NCI-H146 (cell line): ENCODE measurements at regions not wholly inside any gene's neighbourhood (a gene's known extent, or its start where the extent isn't known, plus 50 kb on each side); places are given as distances from the start of the nearest gene placed in this dataset.
A peak's percentile ranks its signal among the peaks of the same experiment; 100 is the strongest.

Source experiments
- DNase-seq: peaks from one replicate; lab custom pipeline; 2025; lab: John Stamatoyannopoulos, UW

DNA sequence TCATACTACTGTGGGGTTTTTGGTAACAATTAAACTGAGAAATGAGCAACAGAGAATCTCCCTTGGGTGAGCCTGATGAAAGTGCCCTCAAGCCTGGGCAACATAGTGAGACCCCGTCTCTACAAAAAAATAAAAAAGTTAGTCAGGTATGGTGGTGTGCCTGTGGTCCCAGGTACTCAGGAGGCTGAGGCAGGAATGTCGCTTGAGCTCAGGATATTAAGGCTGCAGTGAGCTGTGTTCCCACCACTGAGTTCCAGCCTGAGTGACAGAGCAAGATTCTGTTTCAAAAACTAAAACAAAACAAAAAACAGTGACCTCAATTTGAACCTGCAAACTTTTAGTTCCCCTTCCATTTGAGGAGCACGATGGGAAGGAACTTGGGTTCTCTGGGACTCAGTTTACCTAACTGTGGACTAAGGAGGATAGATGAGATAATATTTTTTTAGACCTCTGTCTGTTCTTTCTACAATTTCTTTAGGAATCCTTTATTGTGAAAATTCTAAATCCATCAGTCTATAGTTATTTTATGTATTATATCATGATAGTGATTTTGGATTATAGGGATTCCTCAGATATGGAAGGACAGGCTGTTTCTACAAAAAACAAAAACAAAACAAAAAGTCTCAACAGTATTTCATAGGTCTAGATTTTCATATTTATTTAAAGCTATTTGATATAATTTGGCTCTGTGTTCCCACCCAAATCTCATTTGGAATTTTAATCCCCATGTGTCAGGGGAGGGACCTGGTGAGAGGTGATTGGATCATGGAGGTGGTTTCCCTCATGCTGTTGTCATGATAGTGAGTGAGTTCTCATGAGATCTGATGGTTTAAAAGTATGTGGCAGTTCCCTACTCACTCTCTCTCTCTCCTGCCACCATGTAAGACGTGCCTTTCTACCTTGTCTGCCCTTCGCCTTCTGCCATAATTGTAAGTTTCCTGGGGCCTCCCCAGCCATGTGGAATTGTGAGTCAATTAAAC lies 178.6 kb downstream of the MYCN start:
- no peak for DNase-seq

DNA sequence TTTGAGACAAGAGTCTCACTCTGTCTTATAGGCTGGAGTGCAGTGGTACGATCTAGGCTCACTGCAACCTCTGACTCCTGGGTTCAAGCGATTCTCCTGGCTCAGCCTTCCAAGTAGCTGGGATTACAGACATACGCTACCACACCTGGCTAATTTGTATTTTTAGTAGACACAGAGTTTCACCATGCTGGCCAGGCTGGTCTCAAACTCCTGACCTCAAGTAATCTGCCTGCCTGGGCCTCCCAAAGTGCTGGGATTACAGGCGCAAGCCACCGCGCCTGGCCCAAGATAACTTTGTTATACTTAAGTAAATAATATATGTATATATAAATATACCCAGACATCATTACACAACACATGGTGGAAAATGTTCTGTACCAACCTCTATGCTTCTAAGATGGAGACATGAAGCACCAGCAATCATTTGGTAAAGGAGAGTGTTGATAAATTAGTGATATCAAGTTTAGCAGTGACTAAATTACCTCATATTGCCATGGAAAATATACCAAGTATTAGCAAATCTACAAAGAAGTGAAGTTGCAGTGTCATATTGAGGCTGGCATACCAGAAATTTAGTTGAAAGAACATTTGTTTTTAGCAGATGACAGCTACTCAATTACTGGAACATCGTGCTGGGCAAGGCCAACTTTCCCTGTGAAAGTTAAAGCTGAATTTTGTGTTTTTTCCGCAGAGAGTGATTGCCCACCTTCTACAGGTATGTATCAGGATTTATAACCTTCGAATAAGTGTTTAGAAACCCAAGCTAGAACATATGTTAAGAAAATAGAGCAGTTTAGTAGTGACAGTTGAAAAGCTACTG lies 177.7 kb downstream of the MYCN start:
- no peak for DNase-seq

DNA sequence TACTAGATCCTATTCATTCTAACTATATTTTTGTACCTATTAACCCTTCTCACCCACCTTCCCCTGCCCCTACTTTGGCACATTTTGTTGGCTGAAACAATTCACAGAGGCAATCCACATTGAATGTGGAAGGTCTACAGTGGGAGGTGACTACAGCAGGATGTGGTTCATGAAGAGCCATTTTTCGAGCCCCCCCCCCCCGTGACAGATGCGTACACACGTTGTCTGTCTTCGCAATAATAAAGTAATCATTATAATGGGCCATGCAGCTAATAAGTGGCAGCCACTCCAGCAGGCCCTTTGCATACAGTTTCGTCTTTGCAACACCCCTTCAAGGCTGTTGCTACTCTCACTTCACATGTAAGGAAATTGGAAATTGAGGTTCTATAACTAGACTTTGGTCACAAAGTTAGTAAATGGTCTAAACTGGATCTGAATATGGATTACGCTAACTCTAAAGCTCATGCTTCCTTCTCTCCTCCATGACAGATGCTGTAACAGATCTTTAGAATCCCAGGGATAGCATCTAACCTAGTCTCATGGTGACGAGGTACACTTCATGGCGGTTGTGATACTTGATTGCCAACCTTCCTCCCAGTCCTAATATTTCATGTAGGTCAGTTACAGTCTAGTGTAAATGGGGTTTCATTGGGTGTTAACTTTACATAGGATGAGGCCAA lies 176.8 kb downstream of the MYCN start:
- DNase-seq = no peak

DNA sequence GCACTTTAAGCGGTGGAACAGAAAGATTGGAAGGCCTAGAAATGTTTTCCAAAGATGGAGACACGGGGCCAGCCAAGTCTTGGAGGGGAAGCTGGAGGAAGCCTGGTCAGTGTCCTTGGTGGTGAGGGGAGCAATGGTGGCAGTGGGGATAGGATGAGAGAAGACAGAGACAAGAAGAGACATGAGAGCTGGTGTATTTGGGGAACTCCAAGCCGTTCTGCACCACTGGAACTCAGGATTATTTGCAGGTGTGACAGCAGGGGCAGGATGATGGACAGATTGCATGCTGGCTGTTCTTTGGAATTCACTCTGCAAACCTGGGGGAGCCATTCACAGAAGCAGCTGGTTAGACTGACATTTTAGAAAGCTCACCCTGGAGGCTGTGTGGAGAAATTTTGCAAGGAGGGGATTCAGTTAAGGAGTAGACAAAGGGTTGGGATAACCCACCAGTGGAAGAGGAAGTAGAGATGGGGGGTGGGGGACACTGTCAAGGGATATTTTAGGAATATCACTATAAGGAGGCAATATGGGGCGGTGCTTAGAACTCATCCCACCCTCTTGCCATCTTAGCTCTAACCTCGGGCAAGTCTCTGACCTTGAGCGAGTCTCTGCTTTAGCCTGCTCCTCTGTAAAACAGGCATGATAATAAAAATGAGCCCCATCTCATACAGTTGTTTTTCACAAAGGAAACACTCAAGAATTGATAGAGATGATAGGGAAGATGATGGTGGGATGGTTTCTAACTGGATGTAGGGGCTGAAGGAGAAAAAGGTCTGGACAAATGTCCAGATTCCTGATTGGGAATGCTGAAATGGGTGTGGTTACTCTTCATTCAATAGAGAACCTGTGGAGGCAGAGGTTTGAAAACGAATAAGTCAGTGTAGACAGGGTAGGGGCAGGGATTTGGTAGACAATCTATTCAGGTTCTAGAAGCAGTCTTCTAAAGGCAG lies 175.8 kb downstream of the MYCN start:
- DNase-seq = no peak

DNA sequence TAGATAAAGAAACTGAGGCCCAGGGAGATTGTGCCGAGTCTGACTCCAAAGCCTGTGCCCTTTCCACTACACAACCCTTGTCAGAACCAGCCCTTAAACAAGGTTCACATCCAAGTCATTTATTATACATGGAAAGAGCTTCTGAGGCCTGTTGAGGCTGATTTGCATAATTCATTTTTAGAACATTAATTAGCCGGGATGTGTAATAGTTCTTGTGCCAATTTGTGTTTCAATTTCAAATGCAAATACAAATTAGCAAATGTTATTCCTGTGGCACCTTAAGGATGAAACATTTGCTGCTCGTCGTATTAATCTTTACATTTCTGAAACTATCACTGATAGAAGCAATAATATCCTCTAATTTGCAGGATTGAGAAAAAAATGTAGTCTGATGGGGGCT lies 174.9 kb downstream of the MYCN start:
- no peak for DNase-seq

DNA sequence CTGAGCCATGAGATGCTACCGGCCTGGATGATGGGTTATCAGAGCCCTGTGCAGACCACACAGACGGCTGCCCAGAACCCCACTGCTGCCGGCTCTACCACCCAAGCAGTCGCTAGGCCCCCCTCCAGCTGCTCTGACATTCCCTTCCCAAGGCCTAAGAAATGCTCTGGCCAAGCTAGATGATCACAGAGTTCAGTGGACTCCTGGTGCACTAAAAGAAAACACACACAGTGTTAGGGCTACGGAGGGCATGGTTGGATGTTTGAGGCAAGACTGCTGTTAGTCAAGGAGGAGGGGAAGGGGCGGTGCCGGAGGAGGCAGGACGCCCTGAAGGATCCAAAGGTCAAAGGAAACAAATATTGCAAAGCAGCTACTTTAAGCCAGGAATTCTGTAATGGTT lies 174.5 kb downstream of the MYCN start:
- no peak for DNase-seq

DNA sequence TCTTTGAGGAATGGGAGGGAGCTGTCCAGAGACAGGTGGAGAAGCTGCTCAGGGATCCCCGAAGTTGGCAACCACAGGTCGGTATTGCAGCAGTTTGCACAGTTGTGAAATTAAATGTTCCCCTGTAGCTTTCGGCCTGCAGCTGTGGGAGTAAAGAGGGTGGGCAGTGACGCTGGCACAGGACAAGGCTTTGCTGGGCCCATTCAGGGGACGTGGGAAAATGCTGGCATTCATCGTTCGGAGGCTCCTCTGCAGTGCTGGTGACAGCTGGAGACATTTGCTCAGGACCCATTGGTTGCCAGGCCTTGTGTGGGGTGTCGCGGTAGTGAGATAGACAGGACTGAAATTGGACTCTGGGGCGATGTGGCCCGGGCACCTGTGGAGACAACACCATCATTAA lies 173.7 kb downstream of the MYCN start:
- DNase-seq = no peak

DNA sequence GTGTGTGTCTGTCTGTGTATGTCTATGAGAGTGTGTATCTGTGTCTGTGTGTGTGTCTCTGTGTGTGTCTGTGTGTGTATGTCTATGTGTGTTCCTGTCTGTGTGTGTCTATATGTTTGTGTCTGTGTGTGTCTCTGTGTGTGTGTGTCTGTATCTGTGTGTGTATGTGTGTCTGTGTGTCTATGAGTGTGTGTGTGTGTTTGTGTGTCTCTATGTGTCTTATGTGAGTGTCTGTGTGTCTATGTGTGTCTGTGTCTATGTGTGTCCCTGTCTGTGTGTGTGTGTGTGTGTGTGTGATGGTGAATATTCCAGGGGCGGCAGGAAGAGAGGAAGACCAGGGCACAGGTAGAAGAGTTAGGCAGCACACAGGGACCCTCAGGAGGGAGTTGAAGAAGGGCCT lies 173.2 kb downstream of the MYCN start:
- no peak for DNase-seq

DNA sequence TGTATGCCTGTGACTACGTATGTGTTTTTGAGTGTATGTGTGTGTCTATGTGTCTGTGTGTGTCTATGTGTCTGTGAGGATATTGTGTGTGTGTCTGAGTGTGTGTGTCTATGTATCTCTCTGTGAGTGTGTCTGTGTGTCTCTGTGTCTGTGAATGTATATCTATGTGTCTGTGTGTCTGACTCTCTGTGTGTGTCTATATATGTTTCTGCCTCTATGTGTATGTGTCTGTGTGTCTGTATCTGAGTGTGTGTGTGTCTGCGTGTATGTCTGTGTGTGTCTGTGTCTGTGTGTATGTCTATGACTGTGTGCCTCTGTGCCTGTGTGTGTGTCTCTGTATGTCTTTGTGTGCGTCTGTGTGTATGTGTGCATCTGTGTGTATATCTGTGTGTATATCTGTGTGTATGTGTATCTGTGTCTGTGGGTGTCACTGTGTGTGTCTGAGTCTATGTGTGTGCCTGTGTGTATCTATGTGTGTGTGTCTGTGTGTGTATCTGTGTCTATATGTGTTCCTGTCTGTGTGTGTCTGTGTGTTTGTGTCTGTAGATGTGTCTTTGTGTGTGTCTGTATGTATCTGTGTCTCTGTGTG lies 172.7 kb downstream of the MYCN start:
- no peak for DNase-seq

DNA sequence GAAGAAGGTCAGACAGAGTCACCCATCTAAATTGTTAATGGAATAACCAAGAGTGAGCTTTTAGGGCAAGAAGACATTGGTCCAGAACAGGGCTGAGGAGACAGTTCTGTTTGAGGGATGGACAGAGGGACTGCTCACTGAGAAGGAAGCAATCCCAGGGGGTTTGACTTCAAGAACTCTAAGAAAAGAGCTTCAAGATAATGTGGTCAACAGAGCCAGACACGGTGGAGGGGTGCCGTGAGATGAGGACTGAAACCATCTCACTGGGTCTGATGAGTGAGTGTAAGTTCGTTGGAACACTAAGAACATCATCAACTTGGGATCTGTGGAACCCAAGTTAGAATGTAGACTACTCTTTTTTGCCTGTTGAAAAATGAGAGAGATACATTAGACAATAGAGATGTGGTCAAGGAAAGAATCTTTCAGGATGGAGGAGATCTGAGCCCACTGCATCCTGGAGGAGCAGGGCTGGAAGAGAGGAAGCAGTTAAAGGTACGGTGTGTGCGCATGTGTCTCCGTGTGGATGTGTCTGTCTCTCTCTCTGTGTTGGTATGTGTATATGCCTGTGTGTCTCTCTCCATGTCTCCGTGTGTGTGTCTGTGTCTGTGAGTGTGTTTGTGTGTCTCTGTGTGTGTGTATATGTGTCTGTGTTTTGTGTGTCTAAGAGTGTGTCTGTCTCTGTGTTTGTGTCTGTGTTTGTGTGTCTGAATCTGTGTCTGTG lies 172.1 kb downstream of the MYCN start:
- DNase-seq = no peak

DNA sequence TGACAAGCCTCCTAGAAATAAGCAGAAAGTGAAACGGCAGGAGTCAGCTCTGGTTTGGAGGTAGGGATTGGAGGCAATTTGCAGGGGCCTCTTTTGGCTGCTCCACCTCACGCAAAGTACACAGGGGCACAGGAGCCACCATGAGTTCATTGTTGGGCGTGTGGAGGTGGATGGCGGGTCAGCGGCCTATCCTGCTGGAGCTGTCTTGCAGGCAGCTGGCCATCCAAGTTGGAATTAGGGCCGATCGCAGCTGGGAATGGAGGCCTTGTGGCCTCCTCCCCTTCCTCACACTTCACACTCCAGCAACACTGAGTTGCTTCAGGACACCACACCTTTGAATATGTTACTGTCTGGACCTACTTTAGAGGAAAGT lies 171.5 kb downstream of the MYCN start:
- no peak for DNase-seq

DNA sequence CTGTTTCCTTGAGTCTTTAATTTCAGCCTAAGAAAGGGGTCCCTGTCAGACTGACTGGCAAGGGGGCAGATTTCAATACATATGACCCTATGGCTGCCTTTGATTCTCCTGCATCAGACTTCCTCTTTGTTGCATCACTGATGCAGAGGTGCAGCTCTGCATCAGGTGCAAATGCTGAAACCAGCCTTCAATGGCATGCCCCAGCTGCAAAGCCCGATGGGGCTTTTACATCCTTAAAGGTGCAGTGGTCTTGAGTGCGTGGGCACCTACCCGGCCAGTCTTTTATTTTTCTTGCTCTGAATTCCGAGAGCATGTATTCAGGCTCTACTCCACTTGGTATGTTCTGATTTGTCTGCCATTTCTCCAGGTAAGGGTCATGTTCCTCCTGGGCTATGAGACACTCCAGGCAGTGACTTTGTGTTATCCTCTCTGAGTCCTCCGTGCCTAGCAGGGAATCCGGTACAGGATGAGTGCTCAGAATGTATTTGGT lies 169.5 kb downstream of the MYCN start:
- DNase-seq = no peak

DNA sequence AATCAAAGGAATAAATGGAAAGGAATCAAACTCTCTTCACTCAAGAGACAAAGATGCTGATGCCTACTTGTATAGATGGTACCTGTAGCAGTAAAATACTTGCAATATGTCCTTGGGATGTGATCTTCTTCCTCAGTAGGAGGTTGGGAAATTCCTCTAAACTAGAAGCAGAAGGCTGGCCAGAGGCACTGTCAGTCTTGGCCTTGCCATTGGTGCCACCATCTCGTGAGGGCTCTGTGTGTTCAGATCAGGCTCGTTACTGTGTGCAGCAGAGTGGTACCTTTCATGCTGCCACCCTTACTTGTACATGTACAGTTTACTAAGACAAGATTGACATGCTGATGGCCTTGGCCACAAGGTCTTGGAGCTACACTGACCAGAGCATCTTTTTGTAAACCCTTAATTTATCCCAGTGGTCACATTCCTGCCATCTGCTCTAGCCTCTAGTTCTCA lies 169.0 kb downstream of the MYCN start:
- DNase-seq = no peak

DNA sequence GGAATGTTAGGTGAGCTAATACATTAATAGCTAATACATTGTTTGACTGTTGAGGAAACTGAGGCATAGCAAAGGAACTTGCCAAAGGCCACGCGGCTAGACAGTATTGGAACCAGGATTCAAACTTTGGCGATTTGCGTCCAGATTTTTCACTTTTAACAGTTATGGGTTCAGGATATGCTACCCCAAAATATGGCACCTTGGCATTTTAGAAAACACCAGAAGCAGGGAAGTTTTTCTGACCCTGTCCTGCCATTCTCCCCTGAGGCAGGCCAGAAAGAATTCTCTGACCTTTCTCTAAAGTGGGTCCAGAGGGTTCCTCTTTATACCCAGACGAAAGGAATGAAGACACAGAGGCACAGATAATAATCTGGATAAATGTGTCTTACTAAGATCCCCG lies 166.9 kb downstream of the MYCN start:
- DNase-seq = no peak

DNA sequence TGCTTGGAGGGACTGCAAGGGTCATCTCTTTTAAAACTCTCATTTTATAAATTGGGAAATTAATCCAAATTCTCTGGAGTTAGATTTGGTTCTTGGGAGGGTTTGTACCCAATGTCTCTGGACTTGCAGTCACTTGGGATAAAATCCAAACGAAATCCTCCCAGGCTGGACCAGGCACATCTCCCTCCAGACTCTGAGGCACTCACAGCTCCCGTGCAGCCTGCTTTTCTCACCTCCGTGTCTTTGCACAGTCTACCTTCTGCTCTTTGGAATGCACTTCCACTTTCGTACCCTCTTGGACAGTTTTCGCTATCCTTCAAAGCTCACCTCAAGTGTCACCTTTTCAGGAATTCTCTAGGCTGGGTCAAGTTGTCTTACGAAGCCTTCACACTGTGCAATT lies 166.3 kb downstream of the MYCN start:
- no peak for DNase-seq

DNA sequence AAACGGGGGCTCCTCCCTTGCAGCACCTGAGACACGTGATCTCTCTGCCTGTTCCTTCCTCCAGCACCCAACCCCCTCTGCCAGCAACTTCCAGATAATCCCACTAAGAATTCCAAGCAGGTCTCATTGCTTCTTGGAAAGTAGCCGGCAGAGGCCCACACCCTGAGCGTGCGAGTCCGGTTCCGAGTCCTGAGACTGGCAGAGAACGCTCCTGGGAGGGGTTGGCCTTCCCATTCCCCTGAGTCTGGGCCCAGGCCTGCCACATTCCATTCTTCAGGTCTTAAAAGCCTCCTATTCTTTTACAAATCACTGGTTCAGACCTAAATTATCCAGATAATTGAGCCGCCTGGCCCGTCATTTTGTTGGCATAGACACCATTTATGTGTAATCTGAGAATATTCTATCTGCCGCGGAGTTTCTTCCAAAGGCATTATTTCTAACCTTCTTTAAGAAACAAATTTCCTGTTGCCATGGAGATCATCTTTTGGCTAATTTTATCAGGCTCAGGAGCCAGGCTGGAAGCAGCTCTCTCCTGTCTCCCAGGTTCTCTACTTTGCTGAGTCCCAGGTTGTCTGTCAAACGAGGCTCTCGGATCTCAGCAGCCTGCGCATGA lies 165.4 kb downstream of the MYCN start:
- peak; percentile 31 for DNase-seq

DNA sequence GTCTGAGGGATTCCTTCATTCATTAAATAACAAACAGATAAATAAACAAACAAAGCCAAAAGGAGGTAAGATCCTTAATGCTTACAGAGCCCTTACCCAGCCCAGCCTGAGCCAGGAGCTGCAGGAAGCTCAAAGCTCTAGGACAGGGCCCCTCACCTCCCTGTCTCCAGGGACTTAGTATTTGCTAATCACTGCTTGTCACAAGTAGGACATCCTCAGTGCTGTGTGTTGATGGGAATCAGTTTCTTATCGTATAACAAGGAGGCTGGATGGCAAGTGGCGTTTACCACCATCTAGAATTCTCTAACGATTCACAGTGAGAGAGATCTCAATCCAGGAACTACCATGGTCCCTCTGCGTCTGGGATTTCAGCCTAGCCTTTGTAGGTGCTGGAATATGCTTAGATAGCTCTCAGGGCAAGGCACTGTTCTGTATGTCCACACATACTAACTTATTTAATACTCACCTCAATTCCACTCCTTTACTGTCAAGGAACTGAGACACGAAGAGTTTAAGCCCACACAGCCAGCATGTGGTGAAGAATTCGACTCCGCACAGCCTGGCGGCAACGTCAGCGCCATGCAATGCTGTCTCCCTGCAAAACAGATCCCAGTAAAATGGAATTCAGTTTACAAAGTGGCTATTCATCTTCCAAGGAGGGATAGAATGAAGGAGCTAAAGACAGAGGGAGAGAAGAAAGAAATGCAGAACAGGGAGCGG lies 164.8 kb downstream of the MYCN start:
- no peak for DNase-seq

DNA sequence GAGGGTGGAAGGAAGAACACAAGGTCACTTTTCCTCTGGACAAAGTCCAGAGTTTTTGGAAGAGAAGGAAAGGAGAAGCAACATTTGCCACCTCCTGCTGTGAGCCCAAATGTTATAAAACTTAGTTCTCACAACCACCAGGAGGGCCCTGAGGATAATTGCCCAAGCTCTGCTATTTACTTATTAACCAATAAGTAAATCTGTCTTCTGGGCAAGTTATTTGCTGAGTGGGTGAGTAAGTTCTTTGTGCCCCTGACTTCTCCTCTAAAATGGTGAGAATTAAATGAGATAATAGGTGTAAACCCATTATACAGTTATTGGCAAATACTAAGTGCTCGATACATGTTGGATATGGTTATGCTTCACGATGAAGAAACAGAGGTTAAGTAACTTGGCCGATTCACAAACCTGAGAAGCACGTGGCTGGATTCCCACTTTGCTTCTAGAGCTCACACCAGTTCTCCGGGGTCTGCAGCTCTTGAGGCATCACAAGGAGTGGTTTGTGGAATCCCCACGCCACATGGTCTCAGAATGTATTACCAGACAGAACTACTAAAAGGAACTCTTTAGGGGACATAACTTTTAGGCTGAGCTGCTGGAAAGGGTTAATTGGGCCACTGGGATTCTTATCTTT lies 164.1 kb downstream of the MYCN start:
- DNase-seq = no peak
